Vagina (tissue), 2 donors: ENCODE measurements at regions not wholly inside any gene's neighbourhood (a gene's known extent, or its start where the extent isn't known, plus 50 kb on each side); places are given as distances from the start of the nearest gene placed in this dataset.

Experiments used
- DNase-seq, 2 donors: peaks; one replicate each; pipeline ENCODE4 v3.0.0-alpha.2; 2017; ENCODE audit errors: extremely low spot score in 2 of 2
- H3K27ac ChIP-seq: fragments of 200-600 bp; sonication (generic); one replicate; pipeline ENCODE4 v1.5.1; 2019
- H3K27me3 ChIP-seq: fragments of 200-600 bp; sonication (generic); one replicate; pipeline ENCODE4 v1.5.1; 2019
- H3K36me3 ChIP-seq, 2 donors: fragments of 200-600 bp; sonication (generic); one replicate each; pipeline ENCODE4 v1.5.1; 2017 to 2019
- H3K4me1 ChIP-seq: fragments of 200-600 bp; sonication (generic); one replicate; pipeline ENCODE4 v1.5.1; 2019
- H3K4me3 ChIP-seq, 2 donors: fragments of 200-600 bp; sonication (generic); 1 replicate in 1 of 2; 2 replicates in 1 of 2; pipeline ENCODE4 v1.5.1; 2016 to 2019
- H3K9me3 ChIP-seq: fragments of 200-600 bp; sonication (generic); one replicate; pipeline ENCODE4 v1.5.1; 2019
- POLR2A ChIP-seq, 2 donors: fragments of 450-650 bp; IDR thresholded peaks; one replicate each; pipeline ENCODE4 v1.6.1; 2017; ENCODE audit warnings: antibody characterized with exemption in 2 of 2, mild to moderate bottlenecking in 2 of 2, moderate library complexity in 2 of 2
- POLR2AphosphoS5 ChIP-seq, 2 donors: sonication (generic); formaldehyde crosslinking; IDR thresholded peaks; one replicate each; pipeline ENCODE4 v1.9.0; 2017; ENCODE audit warnings: antibody characterized with exemption in 2 of 2, mild to moderate bottlenecking in 2 of 2, low read depth in 1 of 2; ENCODE audit not compliant: insufficient read depth in 1 of 2
- intact Hi-C: fragments of 100-400 bp; cut with DNase I; formaldehyde crosslinking; loops from one replicate; pipeline ENCODE4 v1.15.1; 2023
- TF ChIP-seq, protein P1 (sequence below), 3 experiments: fragments of 450-650 bp in 2 of 3; fragments of 200-600 bp in 1 of 3; sonication (generic) in 1 of 3; IDR thresholded peaks; one replicate each; pipeline ENCODE4 v1.5.1; 2017 to 2019; ENCODE audit warnings: antibody characterized with exemption in 3 of 3, mild to moderate bottlenecking in 2 of 3, moderate library complexity in 2 of 3

DNA sequence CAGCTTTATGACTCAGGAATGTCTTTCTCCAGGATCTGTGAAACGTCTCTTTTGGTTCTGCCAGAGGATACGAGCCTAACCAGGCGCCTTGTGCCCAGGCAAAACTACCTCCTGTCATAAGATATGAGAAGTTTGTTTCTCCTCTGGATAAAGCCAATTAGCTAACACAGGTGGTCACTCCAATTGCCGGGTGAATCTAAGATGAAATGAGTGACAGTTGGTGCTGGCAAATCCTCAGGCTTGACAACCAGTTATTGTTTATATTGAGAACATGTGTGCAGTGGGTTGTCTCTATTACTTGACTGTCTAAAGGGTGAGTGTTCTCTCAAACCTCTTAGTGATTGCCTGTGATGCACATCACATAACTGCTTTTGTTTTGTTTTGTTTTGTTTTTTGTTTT is 449.1 kb downstream of the XPNPEP1 start:
- Histone ChIP-seq H3K4me3 (no peak overlapping the region), H3K4me1 (no peaks in the 10 kb centered on the region)

DNA sequence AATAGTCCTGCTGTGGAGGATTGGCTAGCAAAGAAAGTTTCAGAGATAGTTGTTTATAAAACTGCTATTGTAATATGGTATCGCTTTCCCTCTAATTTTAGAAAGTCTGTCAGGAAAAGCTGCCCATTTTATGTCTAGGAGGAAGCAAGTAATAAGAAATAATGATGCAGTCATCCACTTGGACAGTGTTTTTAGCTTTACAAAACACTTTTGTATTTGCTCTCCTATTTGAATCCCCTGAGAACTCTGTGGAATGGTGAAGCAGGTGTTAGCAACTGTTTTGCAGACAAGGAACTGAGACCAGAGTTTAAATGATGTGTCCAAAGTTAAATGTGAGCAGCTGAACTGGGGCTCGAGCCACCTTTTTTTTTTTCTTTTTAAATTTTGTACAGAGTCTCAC is 455.8 kb downstream of the XPNPEP1 start:
- H3K36me3 ChIP-seq, result no peaks in the 10 kb centered on the region
- DNase-seq, result no peak
- intact Hi-C loops, result no loop called here
- no peak overlapping the region for H3K4me3 ChIP-seq
- no peaks in the 10 kb centered on the region for H3K4me1 ChIP-seq
- H3K27me3 ChIP-seq, result no peaks in the 10 kb centered on the region
- H3K9me3 ChIP-seq, result no peaks in the 10 kb centered on the region
- H3K27ac ChIP-seq, result no peak overlapping the region
- TF ChIP-seq POLR2A (IDR thresholded peaks at IDR 0.05), result no peak
- no peak for TF ChIP-seq POLR2AphosphoS5 (IDR thresholded peaks at IDR 0.05; ENCODE audit: insufficient read depth in 1 of 2, low read depth in 1 of 2)
- TF ChIP-seq, protein P1, sequence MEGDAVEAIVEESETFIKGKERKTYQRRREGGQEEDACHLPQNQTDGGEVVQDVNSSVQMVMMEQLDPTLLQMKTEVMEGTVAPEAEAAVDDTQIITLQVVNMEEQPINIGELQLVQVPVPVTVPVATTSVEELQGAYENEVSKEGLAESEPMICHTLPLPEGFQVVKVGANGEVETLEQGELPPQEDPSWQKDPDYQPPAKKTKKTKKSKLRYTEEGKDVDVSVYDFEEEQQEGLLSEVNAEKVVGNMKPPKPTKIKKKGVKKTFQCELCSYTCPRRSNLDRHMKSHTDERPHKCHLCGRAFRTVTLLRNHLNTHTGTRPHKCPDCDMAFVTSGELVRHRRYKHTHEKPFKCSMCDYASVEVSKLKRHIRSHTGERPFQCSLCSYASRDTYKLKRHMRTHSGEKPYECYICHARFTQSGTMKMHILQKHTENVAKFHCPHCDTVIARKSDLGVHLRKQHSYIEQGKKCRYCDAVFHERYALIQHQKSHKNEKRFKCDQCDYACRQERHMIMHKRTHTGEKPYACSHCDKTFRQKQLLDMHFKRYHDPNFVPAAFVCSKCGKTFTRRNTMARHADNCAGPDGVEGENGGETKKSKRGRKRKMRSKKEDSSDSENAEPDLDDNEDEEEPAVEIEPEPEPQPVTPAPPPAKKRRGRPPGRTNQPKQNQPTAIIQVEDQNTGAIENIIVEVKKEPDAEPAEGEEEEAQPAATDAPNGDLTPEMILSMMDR (IDR thresholded peaks at IDR 0.05), result no peak

More for the DNA sequence above, 449.1 kb downstream of the XPNPEP1 start:
- Histone ChIP-seq H3K27ac (no peak overlapping the region), H3K27me3 (no peaks in the 10 kb centered on the region), H3K9me3 (no peaks in the 10 kb centered on the region), H3K36me3 (no peaks in the 10 kb centered on the region)
- TF ChIP-seq POLR2A (IDR thresholded peaks at IDR 0.05) (no peak), POLR2AphosphoS5 (IDR thresholded peaks at IDR 0.05; ENCODE audit: insufficient read depth in 1 of 2, low read depth in 1 of 2) (no peak)
- TF ChIP-seq, protein P1 (IDR thresholded peaks at IDR 0.05), result no peak
- DNase-seq, result no peak
- intact Hi-C loops, result no loop called here

DNA sequence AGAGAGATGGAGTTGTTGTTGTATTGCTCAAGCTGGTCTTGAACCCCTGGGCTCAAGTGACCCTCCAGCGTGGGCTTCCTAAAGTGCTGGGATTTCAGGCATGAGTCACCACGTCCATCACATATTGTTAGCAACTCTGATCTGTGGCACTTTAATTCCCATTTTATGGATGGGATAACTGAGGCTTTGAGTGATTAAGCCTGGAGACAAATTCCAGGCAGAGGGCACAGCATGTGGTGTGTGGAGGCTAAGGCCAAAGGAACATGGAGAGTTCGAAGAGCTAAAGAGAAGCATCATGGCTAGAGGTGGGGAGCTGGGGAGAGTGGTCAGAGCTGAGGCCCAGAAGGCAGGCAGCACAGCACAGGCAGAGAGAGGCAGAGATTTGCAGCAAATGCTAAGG is 458.4 kb downstream of the XPNPEP1 start:
- DNase-seq, result no peak

DNA sequence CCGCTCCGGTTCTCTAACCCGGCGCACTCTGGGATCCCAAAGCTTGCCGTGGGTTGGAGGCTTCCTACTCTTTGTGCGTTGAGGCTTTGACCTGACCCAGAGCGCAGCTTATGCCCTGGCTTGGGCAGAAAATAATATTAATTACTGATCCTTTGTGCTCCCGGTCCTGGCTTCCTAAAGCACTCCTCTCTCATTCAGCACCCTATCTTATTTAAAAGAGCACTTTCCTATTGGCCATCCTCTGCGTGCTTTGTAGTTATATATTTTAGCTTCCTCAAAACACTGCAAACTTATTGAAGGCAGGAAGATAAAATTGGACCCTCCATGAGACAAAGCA is 466.0 kb downstream of the XPNPEP1 start:
- Histone ChIP-seq H3K27ac (no peak overlapping the region), H3K27me3 (no peaks in the 10 kb centered on the region), H3K4me3 (no peak overlapping the region), H3K36me3 (no peaks in the 10 kb centered on the region), H3K9me3 (no peaks in the 10 kb centered on the region), H3K4me1 (no peaks in the 10 kb centered on the region)
- no peak for TF ChIP-seq POLR2A (IDR thresholded peaks at IDR 0.05)
- TF ChIP-seq POLR2AphosphoS5 (IDR thresholded peaks at IDR 0.05; ENCODE audit: insufficient read depth in 1 of 2, low read depth in 1 of 2), result no peak
- TF ChIP-seq, protein P1 (IDR thresholded peaks at IDR 0.05), result no peak
- intact Hi-C loops, result no loop called here
- DNase-seq, result no peak

More for the DNA sequence above, 458.4 kb downstream of the XPNPEP1 start:
- H3K9me3 ChIP-seq, result no peaks in the 10 kb centered on the region
- H3K36me3 ChIP-seq, result no peaks in the 10 kb centered on the region
- no peaks in the 10 kb centered on the region for H3K4me1 ChIP-seq
- H3K27me3 ChIP-seq, result no peaks in the 10 kb centered on the region
- TF ChIP-seq POLR2AphosphoS5 (IDR thresholded peaks at IDR 0.05; ENCODE audit: insufficient read depth in 1 of 2, low read depth in 1 of 2), result no peak
- no peak for TF ChIP-seq POLR2A (IDR thresholded peaks at IDR 0.05)
- TF ChIP-seq, protein P1 (IDR thresholded peaks at IDR 0.05), result no peak
- no peak overlapping the region for H3K4me3 ChIP-seq
- intact Hi-C loops, result no loop called here
- H3K27ac ChIP-seq, result no peak overlapping the region

DNA sequence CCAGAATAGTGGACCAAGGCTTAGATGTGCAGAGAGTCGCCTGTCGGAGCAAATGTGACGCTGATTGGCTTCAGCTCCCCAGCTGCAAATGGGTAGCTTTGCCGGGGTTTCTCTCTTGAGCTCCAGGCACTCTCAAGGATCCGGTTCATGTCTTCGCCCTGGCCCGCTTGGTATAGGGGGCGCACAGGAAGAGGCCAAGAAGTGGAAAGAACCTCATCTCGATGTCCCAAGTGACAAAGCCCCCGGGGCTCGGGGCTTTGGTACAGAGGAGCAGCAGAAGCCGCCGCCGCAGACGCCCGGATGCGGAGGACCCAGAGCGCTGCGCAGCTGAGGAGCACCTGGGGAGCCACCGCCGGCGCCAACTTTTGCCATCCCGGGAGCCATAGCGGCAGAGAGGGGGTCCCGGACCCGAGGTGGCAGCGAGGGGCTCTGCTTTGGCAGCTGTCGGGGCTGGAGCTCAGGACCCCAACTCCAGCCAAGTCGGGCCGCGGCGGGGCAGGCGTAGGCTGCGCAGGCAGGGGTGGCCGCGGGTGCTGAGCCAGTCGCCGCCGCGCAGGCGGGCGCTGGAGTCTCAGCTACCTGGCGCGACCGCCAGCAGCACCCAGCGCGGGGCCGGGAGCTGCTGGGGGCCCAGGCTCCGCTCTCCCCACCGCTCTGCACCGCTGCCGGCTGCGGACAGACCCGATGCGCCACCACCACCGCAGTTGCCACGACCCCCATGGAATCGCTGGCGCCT is 466.6 kb downstream of the XPNPEP1 start:
- no peak overlapping the region for H3K4me3 ChIP-seq
- H3K4me1 ChIP-seq, result no peaks in the 10 kb centered on the region
- DNase-seq, result no peak
- TF ChIP-seq POLR2A (IDR thresholded peaks at IDR 0.05), result no peak
- TF ChIP-seq, protein P1 (IDR thresholded peaks at IDR 0.05), result no peak
- no peak for TF ChIP-seq POLR2AphosphoS5 (IDR thresholded peaks at IDR 0.05; ENCODE audit: insufficient read depth in 1 of 2, low read depth in 1 of 2)
- H3K27ac ChIP-seq, result no peak overlapping the region
- H3K9me3 ChIP-seq, result no peaks in the 10 kb centered on the region
- intact Hi-C loops, result no loop called here
- no peaks in the 10 kb centered on the region for H3K36me3 ChIP-seq
- H3K27me3 ChIP-seq, result no peaks in the 10 kb centered on the region
